ENCODE measurements at regions not wholly inside any gene's neighbourhood (a gene's known extent, or its start where the extent isn't known, plus 50 kb on each side); places are given as distances from the start of the nearest gene placed in this dataset.

DNA sequence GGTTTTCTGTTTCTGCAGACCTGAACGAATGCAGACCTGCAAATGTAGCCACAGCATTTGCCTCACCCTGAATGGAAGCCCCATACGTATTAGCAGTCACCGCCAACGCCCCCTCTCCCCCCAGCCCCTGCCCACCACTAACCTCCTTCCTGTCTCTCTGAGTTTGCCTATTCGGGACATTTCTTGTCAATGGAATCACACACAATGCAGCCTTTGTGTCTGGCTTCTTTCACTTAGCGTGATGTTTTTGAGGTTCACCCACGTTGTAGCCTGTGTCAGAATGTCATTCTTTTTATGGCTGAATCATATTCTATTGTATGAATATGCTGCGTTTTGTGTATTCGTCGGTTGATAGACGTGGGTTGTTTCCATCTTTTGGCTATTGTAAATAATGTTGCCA is 178.6 kb downstream of the AACS start (continued):
- TF ChIP-seq ZNF219 (CRISPR knock-in tag; IDR thresholded peaks at IDR 0.05; ENCODE audit: borderline replicate concordance) = no peak
- no peak for TF ChIP-seq GTF2I (CRISPR knock-in tag; conservative IDR thresholded peaks at IDR 0.05)
- TF ChIP-seq FOXK1 (CRISPR knock-in tag; IDR thresholded peaks at IDR 0.05) = no peak

DNA sequence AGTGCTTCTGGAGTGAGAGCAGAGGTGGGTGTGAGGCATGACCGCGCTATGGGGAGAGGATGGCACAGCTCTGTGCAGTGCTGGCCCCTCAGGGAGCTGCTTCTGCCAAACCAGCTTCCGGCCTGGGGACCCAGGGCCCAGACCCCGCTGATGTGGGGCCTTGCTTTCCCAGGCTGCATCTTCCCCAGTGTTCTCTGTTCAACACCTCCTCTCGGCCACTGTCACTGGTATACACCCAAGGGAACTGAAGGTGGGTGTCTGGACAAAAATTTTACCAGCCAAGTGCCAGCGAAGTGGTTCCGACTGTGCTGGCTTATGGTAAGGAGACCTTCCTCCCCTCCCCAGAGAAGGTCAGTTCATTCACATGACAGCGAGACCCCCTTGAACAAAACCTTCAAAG is 179.1 kb downstream of the AACS start:
- DNase-seq (ENCODE audit: low spot score) (no peak), ATAC-seq (no peak)
- no peak overlapping the region for H3K27ac Mint-ChIP-seq
- TF ChIP-seq CBFB (CRISPR knock-in tag; IDR thresholded peaks at IDR 0.05; ENCODE audit: low read depth) (no peak), SMAD4 (CRISPR knock-in tag; IDR thresholded peaks at IDR 0.05) (no peak), ZNF317 (CRISPR knock-in tag; IDR thresholded peaks at IDR 0.05; ENCODE audit: borderline replicate concordance, low read depth) (no peak), ZNF232 (CRISPR knock-in tag; IDR thresholded peaks at IDR 0.05) (no peak), FOXP1 (CRISPR knock-in tag; IDR thresholded peaks at IDR 0.05; ENCODE audit: borderline replicate concordance) (no peak)
- TF ChIP-seq, protein P1, sequence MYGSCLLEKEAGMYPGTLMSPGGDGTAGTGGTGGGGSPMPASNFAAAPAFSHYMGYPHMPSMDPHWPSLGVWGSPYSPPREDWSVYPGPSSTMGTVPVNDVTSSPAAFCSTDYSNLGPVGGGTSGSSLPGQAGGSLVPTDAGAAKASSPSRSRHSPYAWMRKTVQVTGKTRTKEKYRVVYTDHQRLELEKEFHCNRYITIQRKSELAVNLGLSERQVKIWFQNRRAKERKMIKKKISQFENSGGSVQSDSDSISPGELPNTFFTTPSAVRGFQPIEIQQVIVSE (CRISPR knock-in tag; IDR thresholded peaks at IDR 0.05; ENCODE audit: borderline replicate concordance) = no peak
- TF ChIP-seq, protein P2, sequence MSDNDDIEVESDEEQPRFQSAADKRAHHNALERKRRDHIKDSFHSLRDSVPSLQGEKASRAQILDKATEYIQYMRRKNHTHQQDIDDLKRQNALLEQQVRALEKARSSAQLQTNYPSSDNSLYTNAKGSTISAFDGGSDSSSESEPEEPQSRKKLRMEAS (CRISPR knock-in tag; IDR thresholded peaks at IDR 0.05) = no peak
- TF ChIP-seq, protein P3, sequence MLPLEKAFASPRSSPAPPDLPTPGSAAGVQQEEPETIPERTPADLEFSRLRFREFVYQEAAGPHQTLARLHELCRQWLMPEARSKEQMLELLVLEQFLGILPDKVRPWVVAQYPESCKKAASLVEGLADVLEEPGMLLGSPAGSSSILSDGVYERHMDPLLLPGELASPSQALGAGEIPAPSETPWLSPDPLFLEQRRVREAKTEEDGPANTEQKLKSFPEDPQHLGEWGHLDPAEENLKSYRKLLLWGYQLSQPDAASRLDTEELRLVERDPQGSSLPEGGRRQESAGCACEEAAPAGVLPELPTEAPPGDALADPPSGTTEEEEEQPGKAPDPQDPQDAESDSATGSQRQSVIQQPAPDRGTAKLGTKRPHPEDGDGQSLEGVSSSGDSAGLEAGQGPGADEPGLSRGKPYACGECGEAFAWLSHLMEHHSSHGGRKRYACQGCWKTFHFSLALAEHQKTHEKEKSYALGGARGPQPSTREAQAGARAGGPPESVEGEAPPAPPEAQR (CRISPR knock-in tag; IDR thresholded peaks at IDR 0.05) = no peak
- TF ChIP-seq, protein P4, sequence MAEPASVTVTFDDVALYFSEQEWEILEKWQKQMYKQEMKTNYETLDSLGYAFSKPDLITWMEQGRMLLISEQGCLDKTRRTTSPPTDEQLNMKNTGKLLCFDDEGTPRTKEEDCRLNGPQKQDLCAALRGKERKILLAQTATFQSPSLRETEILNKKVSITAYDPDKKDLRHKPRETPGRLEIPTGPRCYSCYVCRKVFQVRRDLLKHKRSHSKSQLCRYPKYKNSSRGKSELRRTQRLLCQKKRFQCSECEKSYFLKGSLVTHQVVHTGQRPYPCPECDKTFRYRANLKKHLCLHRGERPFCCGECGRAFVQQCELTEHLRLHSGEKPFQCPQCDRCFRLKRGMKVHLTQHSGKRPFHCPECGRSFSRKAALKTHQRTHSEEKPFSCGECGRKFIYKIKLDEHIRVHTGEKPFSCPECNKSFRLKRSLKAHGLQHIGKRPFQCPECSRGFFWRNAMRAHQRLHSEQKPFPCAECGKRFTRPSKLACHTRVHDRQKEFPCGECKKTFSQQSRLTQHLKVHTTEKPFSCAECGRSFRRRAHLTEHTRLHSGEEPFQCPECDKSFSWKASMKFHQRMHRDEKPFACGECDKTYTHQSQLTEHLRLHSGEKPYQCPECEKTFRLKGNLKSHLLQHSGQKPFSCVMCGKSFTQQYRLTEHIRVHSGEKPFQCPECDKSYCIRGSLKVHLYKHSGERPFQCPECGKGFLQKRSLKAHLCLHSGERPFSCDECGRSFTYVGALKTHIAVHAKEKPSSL (CRISPR knock-in tag; conservative IDR thresholded peaks at IDR 0.05) = no peak
- H3K4me1 Mint-ChIP-seq = peaks cover 44% of the 10 kb centered on the region
- ChIA-PET POLR2A (no interaction called here), CTCF (no interaction called here)
- no peaks in the 10 kb centered on the region for H3K27me3 Mint-ChIP-seq (ENCODE audit: low read depth)
- H3K9me3 Mint-ChIP-seq = peaks cover 6% of the 10 kb centered on the region; the same call in 1 of the 2 replicates
- peaks cover 7% of the 10 kb centered on the region for H3K36me3 Mint-ChIP-seq
- no peak overlapping the region for H3K4me3 Mint-ChIP-seq

DNA sequence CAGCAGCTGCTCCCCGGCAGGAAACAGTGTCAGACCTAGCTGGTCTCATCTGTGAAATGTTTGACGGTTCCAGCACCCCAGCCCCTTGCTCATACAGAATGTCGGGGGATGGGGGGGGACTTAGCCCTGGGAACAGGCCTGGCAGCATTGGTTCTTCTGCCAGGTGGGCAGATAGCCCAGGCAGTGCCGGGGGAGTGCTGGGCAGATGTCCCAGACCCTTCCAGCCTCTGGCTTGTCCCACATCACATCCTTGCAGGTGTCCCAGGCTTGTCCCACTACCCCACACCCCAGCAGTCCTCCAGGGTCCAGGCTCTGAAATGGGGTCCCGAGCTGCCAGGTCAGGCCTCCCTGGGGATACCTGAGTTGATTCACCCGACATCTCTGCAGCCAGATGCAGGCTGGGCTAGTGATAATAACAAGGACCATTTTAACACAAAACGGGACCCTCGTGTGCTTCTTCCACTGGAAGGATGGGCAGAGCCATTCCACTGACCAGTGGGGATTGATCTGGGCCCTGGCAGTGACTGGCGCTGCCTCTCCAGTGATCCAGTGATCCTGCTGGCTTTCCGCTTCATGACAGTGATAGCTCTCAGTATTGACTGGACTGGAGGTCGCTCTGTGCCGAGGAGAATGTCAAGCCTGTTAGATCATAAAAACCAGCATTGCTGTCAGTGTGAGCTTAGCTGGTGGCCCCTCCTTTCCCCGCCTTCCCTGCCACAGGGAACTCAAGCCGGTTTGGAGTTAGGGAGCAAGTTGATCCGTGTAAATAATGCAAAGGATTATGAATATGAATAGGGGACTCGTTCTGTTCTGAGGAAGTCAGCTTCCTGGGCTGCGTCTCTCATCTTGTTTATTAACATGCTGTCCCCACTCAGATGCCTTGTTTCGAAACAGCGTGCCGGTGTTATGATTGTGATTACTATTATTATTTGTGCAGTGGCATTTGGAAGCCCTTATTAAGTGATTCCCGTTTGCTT is 180.6 kb downstream of the AACS start:
- CTCF ChIA-PET = interaction anchor here (1.1 kb wide), 1 partner anchor 9 kb away, joined by 4 read pairs; no protein-coding TSS in a partner anchor
- peaks cover 5% of the 10 kb centered on the region for H3K36me3 Mint-ChIP-seq
- no peak for ATAC-seq

DNA sequence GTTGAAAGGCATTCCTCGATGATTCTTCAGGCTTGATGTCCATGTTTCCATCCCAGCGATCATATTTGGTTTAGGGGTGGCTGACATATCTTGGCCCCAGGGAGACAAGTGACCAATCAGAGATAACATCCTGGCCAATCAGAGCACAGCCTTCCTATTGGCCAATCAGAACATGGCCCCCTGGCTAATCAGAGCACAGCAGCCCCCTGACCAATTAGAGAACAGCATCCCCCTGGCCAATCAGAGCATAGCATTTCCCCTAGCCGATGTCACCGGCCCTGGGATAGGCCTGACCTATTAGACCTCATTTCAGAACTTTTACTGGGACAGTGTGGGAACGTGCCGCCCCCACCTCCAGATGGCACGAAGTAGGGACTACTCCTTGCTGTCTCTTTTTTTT is 182.2 kb downstream of the AACS start:
- H3K36me3 Mint-ChIP-seq = peaks cover 7% of the 10 kb centered on the region
- peaks cover 35% of the 10 kb centered on the region for H3K4me1 Mint-ChIP-seq
- ATAC-seq (peak; percentile 69), DNase-seq (ENCODE audit: low spot score) (no peak)
- peaks cover 6% of the 10 kb centered on the region; the same call in 1 of the 2 replicates for H3K9me3 Mint-ChIP-seq
- ChIA-PET POLR2A (no interaction called here), CTCF (interaction anchor here (1.4 kb wide), 1 partner anchor 10 kb away, joined by 4 read pairs; no protein-coding TSS in a partner anchor)
- H3K27me3 Mint-ChIP-seq (ENCODE audit: low read depth) = no peaks in the 10 kb centered on the region
- H3K4me3 Mint-ChIP-seq = no peak overlapping the region
- 0 out of 2 replicates have a peak overlapping the region, but pooled peaks have one; percentile 50 for H3K27ac Mint-ChIP-seq
- TF ChIP-seq HMGA2 (CRISPR knock-in tag; IDR thresholded peaks at IDR 0.05) (no peak), NFYB (CRISPR knock-in tag; conservative IDR thresholded peaks at IDR 0.05; ENCODE audit: low read depth) (peak; percentile 59), CREB1 (CRISPR knock-in tag; IDR thresholded peaks at IDR 0.05) (no peak)
- TF ChIP-seq, protein P5, sequence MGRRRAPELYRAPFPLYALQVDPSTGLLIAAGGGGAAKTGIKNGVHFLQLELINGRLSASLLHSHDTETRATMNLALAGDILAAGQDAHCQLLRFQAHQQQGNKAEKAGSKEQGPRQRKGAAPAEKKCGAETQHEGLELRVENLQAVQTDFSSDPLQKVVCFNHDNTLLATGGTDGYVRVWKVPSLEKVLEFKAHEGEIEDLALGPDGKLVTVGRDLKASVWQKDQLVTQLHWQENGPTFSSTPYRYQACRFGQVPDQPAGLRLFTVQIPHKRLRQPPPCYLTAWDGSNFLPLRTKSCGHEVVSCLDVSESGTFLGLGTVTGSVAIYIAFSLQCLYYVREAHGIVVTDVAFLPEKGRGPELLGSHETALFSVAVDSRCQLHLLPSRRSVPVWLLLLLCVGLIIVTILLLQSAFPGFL (CRISPR knock-in tag; IDR thresholded peaks at IDR 0.05; ENCODE audit: borderline replicate concordance) = no peak
- TF ChIP-seq, protein P6, sequence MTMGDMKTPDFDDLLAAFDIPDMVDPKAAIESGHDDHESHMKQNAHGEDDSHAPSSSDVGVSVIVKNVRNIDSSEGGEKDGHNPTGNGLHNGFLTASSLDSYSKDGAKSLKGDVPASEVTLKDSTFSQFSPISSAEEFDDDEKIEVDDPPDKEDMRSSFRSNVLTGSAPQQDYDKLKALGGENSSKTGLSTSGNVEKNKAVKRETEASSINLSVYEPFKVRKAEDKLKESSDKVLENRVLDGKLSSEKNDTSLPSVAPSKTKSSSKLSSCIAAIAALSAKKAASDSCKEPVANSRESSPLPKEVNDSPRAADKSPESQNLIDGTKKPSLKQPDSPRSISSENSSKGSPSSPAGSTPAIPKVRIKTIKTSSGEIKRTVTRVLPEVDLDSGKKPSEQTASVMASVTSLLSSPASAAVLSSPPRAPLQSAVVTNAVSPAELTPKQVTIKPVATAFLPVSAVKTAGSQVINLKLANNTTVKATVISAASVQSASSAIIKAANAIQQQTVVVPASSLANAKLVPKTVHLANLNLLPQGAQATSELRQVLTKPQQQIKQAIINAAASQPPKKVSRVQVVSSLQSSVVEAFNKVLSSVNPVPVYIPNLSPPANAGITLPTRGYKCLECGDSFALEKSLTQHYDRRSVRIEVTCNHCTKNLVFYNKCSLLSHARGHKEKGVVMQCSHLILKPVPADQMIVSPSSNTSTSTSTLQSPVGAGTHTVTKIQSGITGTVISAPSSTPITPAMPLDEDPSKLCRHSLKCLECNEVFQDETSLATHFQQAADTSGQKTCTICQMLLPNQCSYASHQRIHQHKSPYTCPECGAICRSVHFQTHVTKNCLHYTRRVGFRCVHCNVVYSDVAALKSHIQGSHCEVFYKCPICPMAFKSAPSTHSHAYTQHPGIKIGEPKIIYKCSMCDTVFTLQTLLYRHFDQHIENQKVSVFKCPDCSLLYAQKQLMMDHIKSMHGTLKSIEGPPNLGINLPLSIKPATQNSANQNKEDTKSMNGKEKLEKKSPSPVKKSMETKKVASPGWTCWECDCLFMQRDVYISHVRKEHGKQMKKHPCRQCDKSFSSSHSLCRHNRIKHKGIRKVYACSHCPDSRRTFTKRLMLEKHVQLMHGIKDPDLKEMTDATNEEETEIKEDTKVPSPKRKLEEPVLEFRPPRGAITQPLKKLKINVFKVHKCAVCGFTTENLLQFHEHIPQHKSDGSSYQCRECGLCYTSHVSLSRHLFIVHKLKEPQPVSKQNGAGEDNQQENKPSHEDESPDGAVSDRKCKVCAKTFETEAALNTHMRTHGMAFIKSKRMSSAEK (CRISPR knock-in tag; IDR thresholded peaks at IDR 0.05; ENCODE audit: borderline replicate concordance) = no peak

More for the DNA sequence above, 180.6 kb downstream of the AACS start:
- H3K4me1 Mint-ChIP-seq = peaks cover 37% of the 10 kb centered on the region
- no peaks in the 10 kb centered on the region for H3K27me3 Mint-ChIP-seq (ENCODE audit: low read depth)
- no peak for DNase-seq (ENCODE audit: low spot score)
- H3K9me3 Mint-ChIP-seq = peaks cover 6% of the 10 kb centered on the region; the same call in 1 of the 2 replicates
- POLR2A ChIA-PET = no interaction called here
- no peak for TF ChIP-seq ZNF671 (CRISPR knock-in tag; IDR thresholded peaks at IDR 0.05)
- no peak for TF ChIP-seq NFATC4 (CRISPR knock-in tag; IDR thresholded peaks at IDR 0.05)
- no peak overlapping the region for H3K4me3 Mint-ChIP-seq
- H3K27ac Mint-ChIP-seq = no peak overlapping the region
